Transverse colon (tissue), 4 donors: ENCODE measurements at regions not wholly inside any gene's neighbourhood (a gene's known extent, or its start where the extent isn't known, plus 50 kb on each side); places are given as distances from the start of the nearest gene placed in this dataset.

Source experiments
- DNase-seq: peaks from one replicate; pipeline ENCODE4 v3.0.0-alpha.2; 2019
- H3K27ac ChIP-seq, 4 donors: fragments of 200-600 bp; sonication (generic); 2 replicates each; pipeline ENCODE4 v1.5.1; 2016 to 2018; ENCODE audit warnings: inconsistent platforms in 4 of 4
- H3K27me3 ChIP-seq: fragments of 200-600 bp; sonication (generic); 2 replicates; pipeline ENCODE4 v1.5.1; 2017; ENCODE audit warnings: inconsistent platforms
- H3K36me3 ChIP-seq, 4 donors: fragments of 200-600 bp; sonication (generic); 2 replicates each; pipeline ENCODE4 v1.5.1; 2017 to 2019; ENCODE audit warnings: inconsistent platforms in 4 of 4
- H3K4me1 ChIP-seq, 4 donors: fragments of 200-600 bp; sonication (generic); 2 replicates each; pipeline ENCODE4 v1.5.1; 2017 to 2020; ENCODE audit warnings: inconsistent platforms in 4 of 4
- H3K4me3 ChIP-seq, 4 donors: fragments of 200-600 bp; sonication (generic); 1 replicate in 1 of 4; 2 replicates in 3 of 4; pipeline versions ENCODE4 v1.5.1 to v1.6.1; 2017 to 2019; ENCODE audit warnings: inconsistent platforms in 4 of 4
- H3K9me3 ChIP-seq, 2 donors: fragments of 200-600 bp; sonication (generic); 2 replicates each; pipeline ENCODE4 v1.5.1; 2017 to 2019; ENCODE audit warnings: inconsistent platforms in 2 of 2
- EP300 ChIP-seq: sonication (generic); formaldehyde crosslinking; IDR thresholded peaks from one replicate; pipeline ENCODE4 v1.6.1; 2017; ENCODE audit warnings: antibody characterized with exemption, low read depth
- POLR2A ChIP-seq: fragments of 450-650 bp; IDR thresholded peaks from one replicate; pipeline ENCODE4 v1.6.1; 2016; ENCODE audit warnings: antibody characterized with exemption, mild to moderate bottlenecking, moderate library complexity
- POLR2AphosphoS5 ChIP-seq, 3 donors: sonication (generic); formaldehyde crosslinking; IDR thresholded peaks; one replicate each; pipeline ENCODE4 v1.6.1; 2016; ENCODE audit warnings: antibody characterized with exemption in 3 of 3
- WGBS, 2 donors: methylation state at CpG; one replicate each; pipeline ENCODE4 v1.1.5; 2018; ENCODE audit warnings: low coverage in 1 of 2; 5-methylcytosine and 5-hydroxymethylcytosine counted together
- in situ Hi-C, 4 donors: fragments of 200-750 bp; cut with MboI; loops; one replicate each; pipeline versions ENCODE4 v1.15.0 to v1.15.1; 2017; ENCODE audit warnings: low sequenced_read_pairs in 3 of 4, low pct_ligation_motif_present in 1 of 4, low pct_unique_long_range_greater_than_20kb in 1 of 4
- intact Hi-C: fragments of 100-400 bp; cut with DNase I; formaldehyde crosslinking; loops from one replicate; pipeline ENCODE4 v1.15.1; 2023; ENCODE audit warnings: low total_unique reads
- TF ChIP-seq, protein P1 (sequence below), 5 experiments: fragments of 200-600 bp in 3 of 5; fragments of 450-650 bp in 2 of 5; sonication (generic) in 3 of 5; IDR thresholded peaks; 1 replicate in 2 of 5; 2 replicates in 3 of 5; pipeline ENCODE4 v1.5.1; 2016 to 2017; ENCODE audit warnings: antibody characterized with exemption in 5 of 5, inconsistent platforms in 3 of 5, mild to moderate bottlenecking in 2 of 5, moderate library complexity in 1 of 5

- Histone ChIP-seq H3K4me3 (no peak overlapping the region), H3K36me3 (no peaks in the 10 kb centered on the region), H3K9me3 (no peaks in the 10 kb centered on the region), H3K4me1 (no peaks in the 10 kb centered on the region), H3K27ac (no peak overlapping the region), H3K27me3 (no peaks in the 10 kb centered on the region)
- TF ChIP-seq POLR2AphosphoS5 (IDR thresholded peaks at IDR 0.05): no peak
- TF ChIP-seq, protein P1, sequence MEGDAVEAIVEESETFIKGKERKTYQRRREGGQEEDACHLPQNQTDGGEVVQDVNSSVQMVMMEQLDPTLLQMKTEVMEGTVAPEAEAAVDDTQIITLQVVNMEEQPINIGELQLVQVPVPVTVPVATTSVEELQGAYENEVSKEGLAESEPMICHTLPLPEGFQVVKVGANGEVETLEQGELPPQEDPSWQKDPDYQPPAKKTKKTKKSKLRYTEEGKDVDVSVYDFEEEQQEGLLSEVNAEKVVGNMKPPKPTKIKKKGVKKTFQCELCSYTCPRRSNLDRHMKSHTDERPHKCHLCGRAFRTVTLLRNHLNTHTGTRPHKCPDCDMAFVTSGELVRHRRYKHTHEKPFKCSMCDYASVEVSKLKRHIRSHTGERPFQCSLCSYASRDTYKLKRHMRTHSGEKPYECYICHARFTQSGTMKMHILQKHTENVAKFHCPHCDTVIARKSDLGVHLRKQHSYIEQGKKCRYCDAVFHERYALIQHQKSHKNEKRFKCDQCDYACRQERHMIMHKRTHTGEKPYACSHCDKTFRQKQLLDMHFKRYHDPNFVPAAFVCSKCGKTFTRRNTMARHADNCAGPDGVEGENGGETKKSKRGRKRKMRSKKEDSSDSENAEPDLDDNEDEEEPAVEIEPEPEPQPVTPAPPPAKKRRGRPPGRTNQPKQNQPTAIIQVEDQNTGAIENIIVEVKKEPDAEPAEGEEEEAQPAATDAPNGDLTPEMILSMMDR (IDR thresholded peaks at IDR 0.05): no peak
- TF ChIP-seq EP300: no peak
- no peak for TF ChIP-seq POLR2A
- in situ Hi-C loops: loop anchor here (25.0 kb wide), 3 partner anchors 413 to 938 kb away; no protein-coding TSS in a partner anchor
- no peak for DNase-seq
- intact Hi-C loops: no loop called here
Measured at GRCh38 chr13:107223867-107224266, 655.9 kb upstream of the ARGLU1 start.

DNA sequence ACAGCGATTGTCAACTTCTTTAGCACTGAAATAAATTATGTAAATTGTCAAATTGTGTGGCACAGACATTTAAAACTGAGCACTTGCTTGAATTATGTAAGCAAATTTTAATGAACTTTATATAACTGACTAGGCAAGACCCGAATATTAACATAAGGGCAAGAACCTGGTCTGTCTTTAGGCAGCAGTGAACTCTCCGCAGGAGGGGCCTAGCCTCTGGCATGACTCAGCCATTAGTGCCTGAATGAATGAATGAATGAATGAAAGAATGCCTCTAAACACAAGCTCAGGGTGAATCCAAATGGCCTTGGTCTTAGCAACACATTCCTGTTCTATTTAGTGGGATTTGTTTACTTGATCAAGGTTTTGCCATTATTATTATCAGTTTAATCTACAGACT lies 654.7 kb upstream of the ARGLU1 start:
- TF ChIP-seq POLR2A: no peak
- no peak for TF ChIP-seq EP300
- TF ChIP-seq, protein P1 (IDR thresholded peaks at IDR 0.05): no peak
- no peak for TF ChIP-seq POLR2AphosphoS5 (IDR thresholded peaks at IDR 0.05)
- no peaks in the 10 kb centered on the region for H3K36me3 ChIP-seq
- no peaks in the 10 kb centered on the region for H3K4me1 ChIP-seq
- 67 to 89% methylated on average over 2 to 3 of the region's 3 CpGs for WGBS, 2 donors
- in situ Hi-C loops: loop anchor here (25.0 kb wide), 3 partner anchors 415 to 940 kb away; no protein-coding TSS in a partner anchor
- no peaks in the 10 kb centered on the region for H3K27me3 ChIP-seq
- intact Hi-C loops: no loop called here
- H3K9me3 ChIP-seq: no peaks in the 10 kb centered on the region
- H3K27ac ChIP-seq: no peak overlapping the region
- no peak for DNase-seq
- H3K4me3 ChIP-seq: no peak overlapping the region

GRCh38 chr13:107220245-107220644 lies 652.3 kb upstream of the ARGLU1 start:
- Histone ChIP-seq H3K4me1 (no peaks in the 10 kb centered on the region), H3K27ac (no peak overlapping the region), H3K27me3 (no peaks in the 10 kb centered on the region), H3K4me3 (no peak overlapping the region), H3K9me3 (no peaks in the 10 kb centered on the region), H3K36me3 (no peaks in the 10 kb centered on the region)
- no peak for DNase-seq
- in situ Hi-C loops: loop anchor here (25.0 kb wide), 3 partner anchors 417 to 942 kb away; no protein-coding TSS in a partner anchor
- no peak for TF ChIP-seq EP300
- TF ChIP-seq, protein P1 (IDR thresholded peaks at IDR 0.05): no peak
- TF ChIP-seq POLR2AphosphoS5 (IDR thresholded peaks at IDR 0.05): no peak
- TF ChIP-seq POLR2A: no peak
- 59 to 81% methylated on average over 2 of the region's 2 CpGs for WGBS, 2 donors
- intact Hi-C loops: no loop called here

DNA sequence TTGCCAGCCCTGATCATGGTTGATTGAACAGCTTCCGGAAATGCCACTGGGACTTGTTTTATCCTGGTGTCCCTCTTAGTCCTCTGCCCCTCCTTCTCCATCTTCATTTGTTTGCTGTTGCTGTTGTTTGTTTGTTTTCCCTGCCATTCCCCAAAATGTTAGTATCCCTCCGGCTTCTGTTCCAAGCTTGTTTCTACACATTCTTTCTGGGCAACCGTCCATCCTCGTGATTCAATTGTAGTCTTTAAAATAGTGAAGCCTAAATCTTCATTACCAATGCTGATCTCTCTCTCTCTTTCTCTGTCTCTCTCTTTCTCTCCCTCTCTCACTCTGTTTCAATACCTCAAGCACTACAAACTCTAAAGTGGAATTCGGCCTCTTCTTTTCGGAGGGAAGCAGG lies 649.3 kb upstream of the ARGLU1 start:
- Histone ChIP-seq H3K27ac (no peak overlapping the region), H3K4me1 (no peaks in the 10 kb centered on the region), H3K4me3 (no peak overlapping the region), H3K36me3 (no peaks in the 10 kb centered on the region), H3K9me3 (no peaks in the 10 kb centered on the region), H3K27me3 (no peaks in the 10 kb centered on the region)
- TF ChIP-seq POLR2AphosphoS5 (IDR thresholded peaks at IDR 0.05) (no peak), POLR2A (no peak), EP300 (no peak)
- TF ChIP-seq, protein P1 (IDR thresholded peaks at IDR 0.05): no peak
- 74 to 77% methylated on average over 4 to 6 of the region's 6 CpGs for WGBS, 2 donors
- intact Hi-C loops (no loop called here), in situ Hi-C loops (loop anchor here (10.0 to 25.0 kb wide), 4 partner anchors 420 to 945 kb away; no protein-coding TSS in a partner anchor)
- no peak for DNase-seq
